GM21717 (cell line): ENCODE measurements at regions not wholly inside any gene's neighbourhood (a gene's known extent, or its start where the extent isn't known, plus 50 kb on each side); places are given as distances from the start of the nearest gene placed in this dataset.

Source experiments
- ATAC-seq: cut with Tn5 transposase; IDR thresholded peaks from one replicate; pipeline ENCODE4 v1.9.1; 2021; ENCODE audit warnings: mild to moderate bottlenecking, moderate library complexity; ENCODE audit not compliant: unreplicated experiment

- ATAC-seq = no peak
These were observed 1634.1 kb downstream of the PLA2G4A start for GRCh38 chr1:188462837-188463236.

DNA sequence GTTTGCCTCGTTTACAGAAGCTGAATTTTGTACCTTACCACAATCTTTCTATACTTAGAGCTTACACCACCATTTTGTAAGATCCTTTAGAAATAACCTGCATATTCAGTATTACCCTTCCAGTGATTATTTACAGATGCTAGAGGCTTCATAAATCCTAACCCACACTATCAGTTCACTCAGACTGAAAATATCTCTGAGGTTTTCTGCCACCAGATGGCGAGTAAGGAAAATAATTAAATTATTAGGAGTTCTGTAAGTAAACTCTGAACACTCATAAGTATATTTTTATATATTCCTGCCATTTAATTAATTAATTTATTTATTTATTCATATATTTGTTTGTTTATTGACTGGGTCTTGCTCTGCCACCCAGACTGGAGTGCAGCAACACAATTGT lies 1635.2 kb downstream of the PLA2G4A start:
- no peak for ATAC-seq

DNA sequence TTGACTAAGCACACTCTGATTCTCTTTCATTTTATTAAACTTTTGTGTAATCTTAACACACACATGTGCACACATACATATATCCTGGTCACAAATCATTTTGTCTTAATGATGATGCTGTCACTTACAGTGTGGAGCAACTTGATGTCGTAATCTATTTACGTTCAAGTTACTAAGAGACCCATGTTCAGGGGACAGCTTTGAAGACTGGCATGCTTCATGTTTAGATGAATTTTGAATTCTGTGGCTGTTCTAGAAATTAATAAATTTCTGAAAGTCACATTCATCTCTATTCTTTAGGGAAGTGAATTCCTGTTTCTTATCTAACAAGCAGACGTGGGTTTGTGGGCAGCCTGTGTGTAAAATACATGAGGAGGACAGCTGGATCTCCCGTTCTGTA lies 1637.8 kb downstream of the PLA2G4A start:
- no peak for ATAC-seq

DNA sequence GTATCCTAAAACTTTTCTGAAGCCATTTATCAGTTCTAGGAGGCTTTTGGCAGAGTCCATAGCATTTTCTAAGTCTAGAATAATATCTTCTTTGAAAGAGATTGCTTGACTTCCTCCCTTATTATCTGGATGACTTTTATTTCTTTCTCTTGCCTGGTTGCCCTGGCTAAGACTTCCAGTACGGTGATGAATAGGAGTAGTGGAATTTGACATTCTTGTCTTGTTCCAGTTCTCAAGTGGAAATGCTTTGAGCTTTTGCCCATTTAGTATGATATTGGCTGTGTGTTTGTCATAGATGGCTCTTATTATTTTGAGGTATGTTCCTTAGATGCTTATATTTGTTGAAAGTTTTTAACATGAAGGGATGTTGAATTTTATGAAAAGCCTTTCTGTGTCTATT lies 1647.9 kb downstream of the PLA2G4A start:
- no peak for ATAC-seq

DNA sequence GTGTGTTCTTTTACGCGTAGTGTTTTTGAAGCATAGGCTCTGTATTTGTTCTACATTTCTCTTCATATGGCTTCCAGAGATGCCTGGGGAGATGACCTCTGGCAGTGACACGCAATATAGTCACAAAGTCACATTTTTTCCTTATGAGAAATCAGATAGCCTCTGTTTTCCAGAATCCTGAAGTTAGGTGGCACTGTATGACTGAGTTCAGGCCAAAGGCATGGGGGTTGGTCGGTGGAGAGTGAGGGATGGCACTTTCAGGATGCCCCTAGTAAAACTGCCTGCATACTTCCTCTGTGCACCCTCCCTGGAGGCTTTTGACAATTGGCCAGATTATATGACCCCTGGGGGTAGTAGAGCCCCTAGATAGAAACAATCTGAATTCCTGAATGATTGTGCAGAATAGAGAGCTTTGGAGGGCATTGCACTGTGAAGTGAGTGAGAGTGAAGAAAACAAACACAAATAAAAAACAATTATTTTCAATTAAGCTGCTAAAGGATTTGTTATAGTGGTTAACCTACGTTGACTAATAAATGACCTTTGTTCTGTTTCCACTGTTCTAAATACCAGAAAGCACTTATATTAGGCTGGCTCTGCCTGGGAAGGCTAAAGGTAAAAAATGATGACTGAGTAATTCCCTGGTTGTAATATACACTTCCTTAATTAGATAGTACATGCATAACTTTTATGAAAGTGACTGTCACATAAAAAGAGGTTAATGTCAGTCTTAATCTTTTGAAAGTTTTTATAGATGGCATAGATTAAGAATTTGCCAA lies 1660.8 kb downstream of the PLA2G4A start:
- ATAC-seq = no peak

- no peak for ATAC-seq
These were observed 1667.8 kb downstream of the PLA2G4A start for GRCh38 chr1:188496506-188496905.

GRCh38 chr1:188497020-188497419 lies 1668.3 kb downstream of the PLA2G4A start:
- ATAC-seq = no peak

GRCh38 chr1:188499690-188500089 lies 1670.9 kb downstream of the PLA2G4A start:
- ATAC-seq = no peak

- no peak for ATAC-seq
These were observed 1686.2 kb downstream of the PLA2G4A start for GRCh38 chr1:188514917-188515316.

- ATAC-seq = no peak
These were observed 1688.4 kb downstream of the PLA2G4A start for GRCh38 chr1:188517139-188517538.

DNA sequence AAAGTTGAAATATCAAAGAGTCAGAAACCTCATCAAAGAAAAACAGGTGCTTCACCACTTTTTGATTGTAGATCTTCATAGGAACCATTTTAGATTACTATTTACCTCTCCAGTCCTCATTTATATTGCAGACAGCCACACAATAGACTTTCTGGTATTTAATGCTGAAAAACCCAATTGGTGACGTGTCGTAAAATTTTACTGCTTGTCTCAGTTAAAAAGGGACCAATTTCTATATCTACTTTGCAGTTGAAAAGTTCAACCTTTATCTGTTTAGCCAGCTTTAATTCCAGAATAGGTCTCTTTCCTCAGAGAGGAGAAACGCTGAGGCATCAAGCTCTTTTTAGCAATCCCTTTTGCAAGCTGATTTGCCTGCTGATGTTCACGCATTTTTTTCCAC lies 1722.4 kb downstream of the PLA2G4A start:
- ATAC-seq = no peak

DNA sequence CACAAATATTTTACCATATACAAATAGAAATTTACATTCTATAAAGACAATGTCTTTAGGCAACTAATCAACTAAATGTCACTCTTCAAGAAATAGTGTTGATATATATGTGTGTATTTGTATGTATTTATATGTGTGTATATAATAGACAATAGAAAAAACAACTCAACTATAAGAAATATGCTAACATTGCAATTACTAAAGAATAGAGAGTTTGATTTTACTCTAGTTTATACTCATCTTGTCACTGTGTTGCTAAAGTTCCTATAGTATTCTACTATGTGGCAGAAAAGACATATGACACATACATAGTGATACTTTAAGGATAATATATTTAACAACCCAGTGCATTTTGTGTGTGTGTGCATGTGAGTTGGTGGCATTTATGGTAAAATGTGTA lies 1728.3 kb downstream of the PLA2G4A start:
- ATAC-seq = no peak

DNA sequence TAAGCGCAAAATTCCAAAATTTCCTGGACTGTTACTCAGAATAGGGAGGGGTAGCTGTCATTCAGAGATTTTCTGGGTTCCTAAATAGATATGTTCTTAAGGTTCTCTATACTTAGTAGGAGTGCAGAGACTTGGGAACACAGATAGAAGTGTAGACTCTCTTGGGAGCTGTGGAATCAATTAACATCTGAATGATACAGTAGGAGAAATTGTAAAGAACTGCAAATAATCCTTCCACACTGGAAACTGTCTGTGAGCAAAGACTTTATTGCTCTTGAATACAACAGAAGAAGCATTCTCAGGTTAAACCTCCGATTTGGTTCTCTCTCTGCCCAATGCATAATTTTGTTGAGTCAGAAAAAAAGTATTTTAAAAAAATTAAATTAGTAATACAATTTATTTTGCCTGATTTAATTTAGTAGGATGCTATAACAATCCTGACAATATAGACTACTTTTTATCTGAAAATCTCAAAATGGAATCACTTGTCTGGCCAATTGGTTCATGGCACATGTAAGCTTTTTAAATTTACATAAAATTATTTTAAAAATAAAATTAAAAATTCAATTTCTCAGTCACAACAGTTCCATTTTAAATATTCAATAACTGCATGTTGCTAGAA lies 1754.3 kb downstream of the PLA2G4A start:
- ATAC-seq = no peak

DNA sequence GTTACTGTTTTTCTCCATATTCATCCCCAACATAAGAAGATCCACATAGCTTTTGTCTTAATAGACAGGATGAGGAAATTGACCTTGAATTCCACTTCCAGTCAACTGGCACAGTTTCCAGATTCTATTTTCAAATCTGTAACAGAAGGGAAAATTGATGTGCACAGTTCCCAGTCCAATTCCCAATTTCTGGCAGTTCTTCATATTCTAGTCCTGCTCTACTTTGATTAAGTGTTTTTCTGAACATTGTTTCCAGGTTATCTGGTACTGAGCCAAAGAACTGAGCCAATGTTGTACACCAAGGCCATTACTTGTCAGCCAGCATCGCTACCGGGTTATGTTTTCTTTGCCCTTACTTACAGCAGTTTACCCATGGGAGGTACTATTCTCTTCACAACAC lies 1755.4 kb downstream of the PLA2G4A start:
- ATAC-seq = no peak

DNA sequence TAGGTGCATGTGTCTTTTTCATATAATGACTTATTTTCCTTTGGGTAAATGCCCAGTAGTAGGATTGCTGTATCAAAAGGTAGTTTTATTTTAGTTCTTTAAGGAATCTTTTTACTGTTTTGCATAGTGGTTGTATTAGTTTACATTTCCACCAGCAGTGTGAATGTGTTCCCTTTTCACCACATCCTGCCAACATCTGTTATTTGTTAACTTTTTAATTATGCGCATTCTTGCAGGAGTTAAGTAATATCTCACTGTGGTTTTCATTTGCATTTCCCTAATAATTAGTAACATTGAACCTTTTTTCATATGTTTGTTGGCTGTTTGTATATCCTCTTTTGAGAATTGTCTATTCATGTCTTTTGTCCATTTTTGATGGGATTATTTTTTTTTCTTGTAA lies 1761.9 kb downstream of the PLA2G4A start:
- no peak for ATAC-seq

GRCh38 chr1:188594542-188595235 lies 1765.9 kb downstream of the PLA2G4A start:
- no peak for ATAC-seq

DNA sequence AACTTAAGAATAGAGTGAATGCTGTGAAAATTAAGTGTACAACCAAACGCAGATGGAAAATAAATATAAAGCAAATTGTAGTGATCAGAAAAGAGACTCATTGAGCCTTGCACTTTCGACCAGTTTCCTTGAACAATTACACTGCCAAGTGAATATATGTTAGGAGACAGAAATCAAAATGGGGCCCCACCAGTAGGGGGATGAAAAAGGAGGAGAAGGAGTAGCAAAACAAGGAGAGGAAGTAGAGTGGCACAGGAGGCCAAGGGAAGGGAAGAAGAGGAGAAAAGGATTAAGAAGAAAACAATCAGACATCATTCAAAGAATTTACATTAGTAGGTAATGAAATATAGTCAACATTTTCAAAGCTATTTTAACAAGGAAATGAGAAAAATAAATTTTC lies 1770.6 kb downstream of the PLA2G4A start:
- ATAC-seq = no peak

DNA sequence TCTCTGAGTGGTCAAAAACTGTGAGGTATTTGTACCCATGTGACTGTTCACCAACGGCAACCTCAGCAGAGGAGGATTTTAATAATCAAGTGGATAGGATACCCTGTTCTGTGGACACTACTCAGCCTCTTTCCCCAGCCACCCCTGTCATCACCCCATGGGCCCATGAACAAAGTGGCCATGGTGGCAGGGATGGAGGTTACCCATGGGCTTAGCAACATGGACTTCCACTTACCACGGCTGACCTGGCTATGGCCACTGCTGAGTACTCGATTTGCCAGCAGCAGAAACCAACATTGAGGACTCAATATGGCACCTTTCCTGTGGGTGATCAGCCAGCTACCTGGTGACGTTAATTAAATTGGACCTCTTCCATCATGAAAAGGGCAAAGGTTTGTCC lies 1782.7 kb downstream of the PLA2G4A start:
- no peak for ATAC-seq

GRCh38 chr1:188615321-188615720 lies 1786.6 kb downstream of the PLA2G4A start:
- ATAC-seq = no peak

GRCh38 chr1:188620236-188620635 lies 1791.5 kb downstream of the PLA2G4A start:
- no peak for ATAC-seq

- no peak for ATAC-seq
These were observed 1812.9 kb downstream of the PLA2G4A start for GRCh38 chr1:188641566-188642211.

- no peak for ATAC-seq
These were observed 1814.0 kb downstream of the PLA2G4A start for GRCh38 chr1:188642704-188643103.
